WTC11 (cell line): ENCODE measurements at regions not wholly inside any gene's neighbourhood (a gene's known extent, or its start where the extent isn't known, plus 50 kb on each side); places are given as distances from the start of the nearest gene placed in this dataset.

Experiments used
- ATAC-seq: fragments of 200-7000 bp; cut with Tn5 transposase; 2 replicates; pipeline ENCODE4 v1.10.0; 2021; ENCODE audit warnings: mild to moderate bottlenecking, moderate library complexity
- CTCF ChIA-PET: fragments of 300-600 bp; sonication (Branson Sonifier 250); formaldehyde crosslinking; loops from one replicate; lab custom pipeline; 2021; ENCODE audit warnings: antibody characterized with exemption; lab: Charles Lee
- POLR2A ChIA-PET: fragments of 350-600 bp; sonication (Branson Sonifier 250); formaldehyde crosslinking; loops from one replicate; lab custom pipeline; 2021; ENCODE audit warnings: antibody characterized with exemption; lab: Charles Lee
- DNase-seq: peaks from one replicate; pipeline ENCODE4 v3.0.0; 2021; ENCODE audit warnings: low spot score
- H3K27ac Mint-ChIP-seq: 2 replicates; pipeline ENCODE4 v1.8.0; 2021; ENCODE audit warnings: mixed read lengths
- H3K27me3 Mint-ChIP-seq: 2 replicates; pipeline ENCODE4 v1.8.0; 2021; ENCODE audit warnings: low read depth, mild to moderate bottlenecking, moderate library complexity, mixed read lengths
- H3K36me3 Mint-ChIP-seq: 2 replicates; pipeline ENCODE4 v1.8.0; 2021; ENCODE audit warnings: mixed read lengths
- H3K4me1 Mint-ChIP-seq: 2 replicates; pipeline ENCODE4 v1.8.0; 2022; ENCODE audit warnings: mixed read lengths
- H3K4me3 Mint-ChIP-seq: 2 replicates; pipeline ENCODE4 v1.8.0; 2021; ENCODE audit warnings: mild to moderate bottlenecking, moderate library complexity, mixed read lengths
- H3K9me3 Mint-ChIP-seq: 2 replicates; pipeline ENCODE4 v1.8.0; 2021; ENCODE audit warnings: mixed read lengths
- ARID4B ChIP-seq: sonication (generic); formaldehyde crosslinking; IDR thresholded peaks from 2 replicates; pipeline ENCODE4 v1.8.0; 2023; ENCODE audit warnings: missing genetic modification reagents, mild to moderate bottlenecking, borderline replicate concordance
- ATF1 ChIP-seq: sonication (generic); formaldehyde crosslinking; IDR thresholded peaks from 2 replicates; pipeline ENCODE4 v1.8.1; 2023; ENCODE audit warnings: mild to moderate bottlenecking, moderate library complexity, missing genetic modification reagents
- ATF2 ChIP-seq: sonication (generic); formaldehyde crosslinking; IDR thresholded peaks from 2 replicates; pipeline ENCODE4 v1.8.1; 2022; ENCODE audit warnings: low read depth, missing genetic modification reagents, borderline replicate concordance
- ATF3 ChIP-seq: sonication (generic); formaldehyde crosslinking; conservative IDR thresholded peaks from 2 replicates; pipeline ENCODE4 v1.8.1; 2022; ENCODE audit warnings: mild to moderate bottlenecking, missing genetic modification reagents
- CREB1 ChIP-seq: sonication (generic); formaldehyde crosslinking; IDR thresholded peaks from 2 replicates; pipeline ENCODE4 v1.8.0; 2023; ENCODE audit warnings: mild to moderate bottlenecking, missing genetic modification reagents
- E2F1 ChIP-seq: sonication (generic); formaldehyde crosslinking; IDR thresholded peaks from 2 replicates; pipeline ENCODE4 v1.8.0; 2022; ENCODE audit warnings: mild to moderate bottlenecking, missing genetic modification reagents
- GRHL2 ChIP-seq: fragments of 250-450 bp; sonication (Bioruptor Pico); IDR thresholded peaks from 2 replicates; pipeline ENCODE4 v1.8.0; 2022; ENCODE audit warnings: mild to moderate bottlenecking, moderate library complexity; ENCODE audit not compliant: insufficient replicate concordance, severe bottlenecking
- GTF2I ChIP-seq: fragments of 250-450 bp; sonication (Bioruptor Pico); conservative IDR thresholded peaks from 2 replicates; pipeline ENCODE4 v1.4.0; 2021; ENCODE audit warnings: mild to moderate bottlenecking
- MAX ChIP-seq: sonication (generic); formaldehyde crosslinking; IDR thresholded peaks from 2 replicates; pipeline ENCODE4 v1.8.0; 2022; ENCODE audit warnings: mild to moderate bottlenecking, missing genetic modification reagents
- OVOL2 ChIP-seq: fragments of 250-450 bp; sonication (Bioruptor Pico); IDR thresholded peaks from 2 replicates; pipeline ENCODE4 v1.9.0; 2021; ENCODE audit warnings: mild to moderate bottlenecking, borderline replicate concordance
- SP1 ChIP-seq: sonication (generic); formaldehyde crosslinking; conservative IDR thresholded peaks from 2 replicates; pipeline ENCODE4 v1.8.1; 2022; ENCODE audit warnings: missing genetic modification reagents
- TP53 ChIP-seq: sonication (generic); formaldehyde crosslinking; IDR thresholded peaks from 2 replicates; pipeline ENCODE4 v1.8.1; 2023; ENCODE audit warnings: mild to moderate bottlenecking, missing genetic modification reagents
- ZBTB21 ChIP-seq: sonication (generic); formaldehyde crosslinking; IDR thresholded peaks from 2 replicates; pipeline ENCODE4 v1.8.1; 2023; ENCODE audit warnings: mild to moderate bottlenecking, missing genetic modification reagents, borderline replicate concordance
- ZNF121 ChIP-seq: sonication (generic); formaldehyde crosslinking; IDR thresholded peaks from 2 replicates; pipeline ENCODE4 v1.8.0; 2023; ENCODE audit warnings: missing genetic modification reagents
- ZNF396 ChIP-seq: fragments of 250-450 bp; sonication (Bioruptor Pico); IDR thresholded peaks from 2 replicates; pipeline ENCODE4 v1.8.0; 2021; ENCODE audit warnings: mild to moderate bottlenecking, moderate library complexity, borderline replicate concordance
- ZNF416 ChIP-seq: fragments of 250-450 bp; sonication (Bioruptor Pico); IDR thresholded peaks from 2 replicates; pipeline ENCODE4 v1.9.0; 2021; ENCODE audit warnings: mild to moderate bottlenecking, inconsistent platforms
- ZNF423 ChIP-seq: fragments of 250-450 bp; sonication (Bioruptor Pico); IDR thresholded peaks from 2 replicates; pipeline ENCODE4 v2.1.2; 2022; ENCODE audit warnings: mild to moderate bottlenecking, moderate library complexity
- TF ChIP-seq, protein P1 (sequence below): sonication (generic); formaldehyde crosslinking; IDR thresholded peaks from 2 replicates; pipeline ENCODE4 v1.8.0; 2023; ENCODE audit warnings: mild to moderate bottlenecking, missing genetic modification reagents
- TF ChIP-seq, protein P2 (sequence below): sonication (generic); formaldehyde crosslinking; IDR thresholded peaks from 2 replicates; pipeline ENCODE4 v1.8.1; 2023; ENCODE audit warnings: mild to moderate bottlenecking, missing genetic modification reagents, moderate library complexity
- TF ChIP-seq, protein P3 (sequence below): fragments of 200-600 bp; IDR thresholded peaks from 2 replicates; pipeline ENCODE4 v1.8.0; 2022; ENCODE audit warnings: antibody characterized with exemption
- TF ChIP-seq, protein P4 (sequence below): sonication (generic); formaldehyde crosslinking; IDR thresholded peaks from 2 replicates; pipeline ENCODE4 v1.8.1; 2023; ENCODE audit warnings: mild to moderate bottlenecking, missing genetic modification reagents

DNA sequence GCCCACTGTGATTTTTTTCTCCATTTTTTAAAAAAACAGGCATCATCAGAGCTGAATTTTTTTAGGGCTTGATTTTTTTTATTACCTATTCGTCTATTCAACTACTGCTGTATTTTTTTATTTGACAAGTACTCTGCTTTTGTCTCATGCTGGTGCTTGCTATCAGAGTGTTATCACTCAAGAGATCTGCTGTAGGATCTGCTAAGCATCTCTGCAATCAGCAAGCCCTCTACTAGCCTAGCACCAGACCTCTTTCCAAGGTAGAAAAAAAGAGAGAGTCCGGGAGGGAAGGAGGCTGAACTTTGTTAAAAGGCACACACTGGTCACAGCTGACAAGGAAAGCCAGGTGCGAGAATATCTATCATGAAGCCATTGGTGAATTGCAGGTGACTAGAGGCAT is 413.8 kb upstream of the CCNH start:
- H3K4me3 Mint-ChIP-seq = no peak overlapping the region
- peaks cover 12% of the 10 kb centered on the region; the same call in 1 of the 2 replicates for H3K36me3 Mint-ChIP-seq
- ATAC-seq (no peak), DNase-seq (no peak)
- peaks cover 21% of the 10 kb centered on the region for H3K9me3 Mint-ChIP-seq
- H3K4me1 Mint-ChIP-seq = 0 out of 2 replicates have a peak, but pooled peaks cover 3% of the 10 kb centered on the region
- ChIA-PET POLR2A (no interaction called here), CTCF (no interaction called here)
- no peak overlapping the region for H3K27ac Mint-ChIP-seq
- TF ChIP-seq E2F1 (CRISPR knock-in tag) (no peak), ATF3 (CRISPR knock-in tag) (no peak), ZNF121 (CRISPR knock-in tag) (no peak), ZNF423 (no peak), GRHL2 (CRISPR knock-in tag) (no peak), GTF2I (CRISPR knock-in tag) (no peak)
- TF ChIP-seq, protein P1, sequence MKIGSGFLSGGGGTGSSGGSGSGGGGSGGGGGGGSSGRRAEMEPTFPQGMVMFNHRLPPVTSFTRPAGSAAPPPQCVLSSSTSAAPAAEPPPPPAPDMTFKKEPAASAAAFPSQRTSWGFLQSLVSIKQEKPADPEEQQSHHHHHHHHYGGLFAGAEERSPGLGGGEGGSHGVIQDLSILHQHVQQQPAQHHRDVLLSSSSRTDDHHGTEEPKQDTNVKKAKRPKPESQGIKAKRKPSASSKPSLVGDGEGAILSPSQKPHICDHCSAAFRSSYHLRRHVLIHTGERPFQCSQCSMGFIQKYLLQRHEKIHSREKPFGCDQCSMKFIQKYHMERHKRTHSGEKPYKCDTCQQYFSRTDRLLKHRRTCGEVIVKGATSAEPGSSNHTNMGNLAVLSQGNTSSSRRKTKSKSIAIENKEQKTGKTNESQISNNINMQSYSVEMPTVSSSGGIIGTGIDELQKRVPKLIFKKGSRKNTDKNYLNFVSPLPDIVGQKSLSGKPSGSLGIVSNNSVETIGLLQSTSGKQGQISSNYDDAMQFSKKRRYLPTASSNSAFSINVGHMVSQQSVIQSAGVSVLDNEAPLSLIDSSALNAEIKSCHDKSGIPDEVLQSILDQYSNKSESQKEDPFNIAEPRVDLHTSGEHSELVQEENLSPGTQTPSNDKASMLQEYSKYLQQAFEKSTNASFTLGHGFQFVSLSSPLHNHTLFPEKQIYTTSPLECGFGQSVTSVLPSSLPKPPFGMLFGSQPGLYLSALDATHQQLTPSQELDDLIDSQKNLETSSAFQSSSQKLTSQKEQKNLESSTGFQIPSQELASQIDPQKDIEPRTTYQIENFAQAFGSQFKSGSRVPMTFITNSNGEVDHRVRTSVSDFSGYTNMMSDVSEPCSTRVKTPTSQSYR (CRISPR knock-in tag) = no peak
- TF ChIP-seq, protein P2, sequence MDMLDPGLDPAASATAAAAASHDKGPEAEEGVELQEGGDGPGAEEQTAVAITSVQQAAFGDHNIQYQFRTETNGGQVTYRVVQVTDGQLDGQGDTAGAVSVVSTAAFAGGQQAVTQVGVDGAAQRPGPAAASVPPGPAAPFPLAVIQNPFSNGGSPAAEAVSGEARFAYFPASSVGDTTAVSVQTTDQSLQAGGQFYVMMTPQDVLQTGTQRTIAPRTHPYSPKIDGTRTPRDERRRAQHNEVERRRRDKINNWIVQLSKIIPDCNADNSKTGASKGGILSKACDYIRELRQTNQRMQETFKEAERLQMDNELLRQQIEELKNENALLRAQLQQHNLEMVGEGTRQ (CRISPR knock-in tag) = no peak
- TF ChIP-seq, protein P3, sequence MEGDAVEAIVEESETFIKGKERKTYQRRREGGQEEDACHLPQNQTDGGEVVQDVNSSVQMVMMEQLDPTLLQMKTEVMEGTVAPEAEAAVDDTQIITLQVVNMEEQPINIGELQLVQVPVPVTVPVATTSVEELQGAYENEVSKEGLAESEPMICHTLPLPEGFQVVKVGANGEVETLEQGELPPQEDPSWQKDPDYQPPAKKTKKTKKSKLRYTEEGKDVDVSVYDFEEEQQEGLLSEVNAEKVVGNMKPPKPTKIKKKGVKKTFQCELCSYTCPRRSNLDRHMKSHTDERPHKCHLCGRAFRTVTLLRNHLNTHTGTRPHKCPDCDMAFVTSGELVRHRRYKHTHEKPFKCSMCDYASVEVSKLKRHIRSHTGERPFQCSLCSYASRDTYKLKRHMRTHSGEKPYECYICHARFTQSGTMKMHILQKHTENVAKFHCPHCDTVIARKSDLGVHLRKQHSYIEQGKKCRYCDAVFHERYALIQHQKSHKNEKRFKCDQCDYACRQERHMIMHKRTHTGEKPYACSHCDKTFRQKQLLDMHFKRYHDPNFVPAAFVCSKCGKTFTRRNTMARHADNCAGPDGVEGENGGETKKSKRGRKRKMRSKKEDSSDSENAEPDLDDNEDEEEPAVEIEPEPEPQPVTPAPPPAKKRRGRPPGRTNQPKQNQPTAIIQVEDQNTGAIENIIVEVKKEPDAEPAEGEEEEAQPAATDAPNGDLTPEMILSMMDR = no peak
- H3K27me3 Mint-ChIP-seq = no peaks in the 10 kb centered on the region; the same call in 1 of the 2 replicates

DNA sequence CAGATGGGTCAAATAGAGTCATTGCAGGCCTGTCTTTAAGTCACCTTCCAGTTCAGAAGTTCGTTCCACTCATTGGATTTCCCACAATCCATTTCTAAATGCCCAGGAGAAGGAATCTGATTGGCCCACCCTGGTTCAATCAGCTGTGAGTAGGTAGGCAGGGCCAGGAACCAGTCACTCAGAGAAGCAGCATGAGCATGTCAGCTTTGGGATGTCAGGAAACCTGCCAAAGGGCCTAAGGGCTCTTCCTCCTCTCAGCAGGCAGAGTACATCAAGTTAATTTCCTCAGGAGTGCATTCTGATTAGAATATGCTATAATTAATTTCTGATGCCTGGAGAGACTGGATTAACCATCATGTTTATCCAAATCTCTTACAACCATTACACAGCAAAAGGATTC is 412.9 kb upstream of the CCNH start:
- ChIA-PET POLR2A (no interaction called here), CTCF (no interaction called here)
- H3K27me3 Mint-ChIP-seq = no peaks in the 10 kb centered on the region
- no peak overlapping the region for H3K4me3 Mint-ChIP-seq
- peaks cover 6% of the 10 kb centered on the region; the same call in 1 of the 2 replicates for H3K36me3 Mint-ChIP-seq
- ATAC-seq (peak; percentile 53), DNase-seq (no peak)
- no peak overlapping the region for H3K27ac Mint-ChIP-seq
- H3K4me1 Mint-ChIP-seq = 0 out of 2 replicates have a peak, but pooled peaks cover 3% of the 10 kb centered on the region
- peaks cover 13% of the 10 kb centered on the region for H3K9me3 Mint-ChIP-seq
- no peak for TF ChIP-seq CREB1 (CRISPR knock-in tag)
- no peak for TF ChIP-seq ZNF416 (CRISPR knock-in tag)
- TF ChIP-seq, protein P4, sequence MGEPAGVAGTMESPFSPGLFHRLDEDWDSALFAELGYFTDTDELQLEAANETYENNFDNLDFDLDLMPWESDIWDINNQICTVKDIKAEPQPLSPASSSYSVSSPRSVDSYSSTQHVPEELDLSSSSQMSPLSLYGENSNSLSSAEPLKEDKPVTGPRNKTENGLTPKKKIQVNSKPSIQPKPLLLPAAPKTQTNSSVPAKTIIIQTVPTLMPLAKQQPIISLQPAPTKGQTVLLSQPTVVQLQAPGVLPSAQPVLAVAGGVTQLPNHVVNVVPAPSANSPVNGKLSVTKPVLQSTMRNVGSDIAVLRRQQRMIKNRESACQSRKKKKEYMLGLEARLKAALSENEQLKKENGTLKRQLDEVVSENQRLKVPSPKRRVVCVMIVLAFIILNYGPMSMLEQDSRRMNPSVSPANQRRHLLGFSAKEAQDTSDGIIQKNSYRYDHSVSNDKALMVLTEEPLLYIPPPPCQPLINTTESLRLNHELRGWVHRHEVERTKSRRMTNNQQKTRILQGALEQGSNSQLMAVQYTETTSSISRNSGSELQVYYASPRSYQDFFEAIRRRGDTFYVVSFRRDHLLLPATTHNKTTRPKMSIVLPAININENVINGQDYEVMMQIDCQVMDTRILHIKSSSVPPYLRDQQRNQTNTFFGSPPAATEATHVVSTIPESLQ (CRISPR knock-in tag) = no peak
- TF ChIP-seq SP1 (CRISPR knock-in tag) = no peak
- no peak for TF ChIP-seq ZBTB21
- TF ChIP-seq ZNF396 (CRISPR knock-in tag) = no peak
- no peak for TF ChIP-seq OVOL2
- no peak for TF ChIP-seq ATF2 (CRISPR knock-in tag)
- TF ChIP-seq ARID4B (CRISPR knock-in tag) = no peak
- TF ChIP-seq TP53 (CRISPR knock-in tag) = no peak
- TF ChIP-seq MAX = no peak
- no peak for TF ChIP-seq ATF1 (CRISPR knock-in tag)
